GM19324 (cell line): ENCODE measurements at regions not wholly inside any gene's neighbourhood (a gene's known extent, or its start where the extent isn't known, plus 50 kb on each side); places are given as distances from the start of the nearest gene placed in this dataset.

Source experiments
- ATAC-seq: cut with Tn5 transposase; IDR thresholded peaks from one replicate; pipeline ENCODE4 v1.9.1; 2021; ENCODE audit warnings: mild to moderate bottlenecking, moderate library complexity; ENCODE audit not compliant: unreplicated experiment, low FRiP score

DNA sequence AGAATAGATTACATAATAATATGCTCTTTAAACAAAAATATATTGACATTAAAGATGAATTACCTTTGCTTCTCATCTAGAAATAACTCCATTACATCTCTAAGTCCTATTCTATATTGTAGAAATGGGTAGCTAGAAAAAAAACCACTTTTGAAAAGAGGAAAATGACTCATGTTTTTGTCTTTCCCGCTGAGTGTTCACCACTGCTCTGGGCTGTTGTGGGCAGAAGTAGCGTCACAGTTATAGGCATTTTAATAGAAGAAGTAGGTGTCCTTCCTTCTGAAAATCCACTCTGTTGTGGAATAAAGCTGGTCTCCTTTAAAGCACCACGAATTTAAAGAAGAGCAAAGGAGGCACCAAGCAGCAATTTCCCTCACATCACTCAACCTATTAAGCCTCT is 117.6 kb upstream of the NFE2L3 start:
- ATAC-seq = no peak

DNA sequence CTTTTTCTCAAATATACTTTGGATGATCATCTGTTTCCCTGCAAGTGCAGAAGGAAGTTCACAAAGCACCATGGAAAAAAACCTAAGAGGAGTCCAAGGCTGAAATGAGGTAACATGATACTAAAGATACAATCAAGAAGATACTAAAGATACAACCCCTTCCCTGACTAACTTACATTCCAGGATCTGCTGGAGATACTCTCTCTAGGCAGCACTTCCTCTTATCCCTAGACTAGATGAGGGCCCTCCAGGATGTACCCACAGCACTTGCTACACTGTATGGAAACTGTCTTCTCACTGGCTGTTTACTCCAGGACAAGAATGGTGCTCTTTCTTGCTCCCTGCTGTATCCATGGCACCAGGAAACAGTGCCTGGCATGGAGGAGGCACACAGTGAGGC is 116.4 kb upstream of the NFE2L3 start:
- no peak for ATAC-seq

DNA sequence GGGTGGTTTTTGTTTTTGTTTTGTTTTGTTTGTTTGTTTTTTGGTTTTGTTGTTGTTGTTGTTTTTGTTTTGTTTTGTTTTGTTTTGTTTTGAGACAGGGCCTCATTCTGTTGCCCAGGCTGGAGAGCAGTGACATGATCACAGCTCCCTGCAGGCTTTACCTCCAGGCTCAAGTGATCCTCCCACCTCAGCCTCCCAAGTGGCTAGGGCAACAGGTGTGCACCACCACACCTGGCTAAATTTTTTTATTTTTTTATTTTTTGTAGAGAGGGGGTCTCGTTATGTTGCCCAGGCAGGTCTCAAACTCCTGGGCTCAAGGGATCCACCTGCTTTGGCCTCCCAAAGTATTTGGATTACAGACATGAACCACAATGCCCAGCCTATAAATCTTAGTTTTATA is 115.9 kb upstream of the NFE2L3 start:
- no peak for ATAC-seq

DNA sequence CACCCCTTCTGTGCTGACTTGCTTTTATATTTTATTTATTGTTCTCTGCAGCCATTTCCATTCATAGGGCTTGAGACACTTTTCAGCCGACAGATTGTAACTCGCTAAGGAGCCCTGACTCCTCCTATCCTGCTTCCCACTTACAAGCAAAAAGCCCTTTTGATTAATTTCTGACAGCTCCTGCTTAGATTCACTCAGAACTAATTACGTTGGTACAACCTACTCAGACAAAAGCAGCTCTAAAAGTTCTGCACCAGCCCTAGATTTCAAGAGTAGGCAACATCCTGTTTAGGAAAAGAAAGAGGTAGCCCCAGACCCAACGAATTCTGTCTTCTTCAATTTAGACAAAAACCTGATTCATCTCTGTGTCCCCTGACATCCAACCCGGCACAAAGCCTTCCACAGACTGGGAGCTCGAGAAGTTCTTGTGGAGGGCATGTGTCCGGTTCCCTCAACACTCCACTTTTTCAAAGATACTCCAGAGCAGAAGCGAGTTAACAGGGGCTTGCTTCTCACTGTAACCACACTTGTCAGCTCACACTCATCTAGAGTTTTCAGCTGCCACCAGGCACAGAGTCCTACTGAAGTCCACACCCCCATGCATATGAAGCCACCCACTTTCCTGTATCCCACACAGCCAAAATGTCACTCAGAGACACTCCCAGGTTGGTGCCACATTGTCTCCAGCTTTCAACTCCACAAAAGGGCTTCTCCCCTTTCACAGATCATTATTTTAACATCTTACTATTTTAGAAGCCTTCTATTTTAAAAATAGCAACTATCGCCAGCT is 113.6 kb upstream of the NFE2L3 start:
- ATAC-seq = no peak

DNA sequence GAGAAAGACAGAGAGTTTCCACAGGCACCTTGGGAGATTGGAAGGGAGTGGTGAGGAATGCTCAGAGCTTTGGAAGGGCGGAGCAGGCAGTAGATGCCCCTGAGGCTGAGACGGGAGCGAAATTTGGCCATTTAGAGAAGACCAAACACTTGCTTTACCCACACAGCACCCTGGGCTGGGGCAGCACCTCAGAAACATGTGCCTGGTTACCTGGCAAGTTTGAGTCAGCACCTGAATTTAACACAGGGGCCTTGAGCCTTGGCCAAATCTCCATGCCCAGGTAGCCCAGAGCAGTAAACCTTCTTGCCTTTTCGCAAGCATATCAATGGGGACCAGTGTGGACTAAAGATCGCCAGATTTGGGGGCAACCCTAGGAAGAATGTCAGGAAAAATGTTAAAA is 111.9 kb upstream of the NFE2L3 start:
- ATAC-seq = no peak

DNA sequence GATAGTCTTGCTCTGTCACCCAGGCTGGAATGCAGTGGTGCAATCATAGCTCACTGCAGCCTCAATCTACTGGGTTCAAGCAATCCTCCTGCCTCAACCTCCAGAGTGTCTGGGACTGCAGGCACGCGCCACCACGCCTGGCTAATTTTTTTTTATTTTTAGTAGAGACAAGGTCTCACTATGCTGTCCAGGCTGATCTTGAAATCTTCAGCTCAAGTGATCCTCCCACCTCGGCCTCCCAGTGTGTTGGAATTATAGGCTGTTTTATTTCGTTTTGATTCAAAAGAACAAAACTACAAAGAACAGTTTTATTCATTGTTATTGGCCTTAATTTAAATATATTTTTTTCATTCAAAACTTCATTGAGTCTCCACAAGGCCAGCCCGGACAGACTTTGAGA is 109.8 kb upstream of the NFE2L3 start:
- ATAC-seq = no peak

DNA sequence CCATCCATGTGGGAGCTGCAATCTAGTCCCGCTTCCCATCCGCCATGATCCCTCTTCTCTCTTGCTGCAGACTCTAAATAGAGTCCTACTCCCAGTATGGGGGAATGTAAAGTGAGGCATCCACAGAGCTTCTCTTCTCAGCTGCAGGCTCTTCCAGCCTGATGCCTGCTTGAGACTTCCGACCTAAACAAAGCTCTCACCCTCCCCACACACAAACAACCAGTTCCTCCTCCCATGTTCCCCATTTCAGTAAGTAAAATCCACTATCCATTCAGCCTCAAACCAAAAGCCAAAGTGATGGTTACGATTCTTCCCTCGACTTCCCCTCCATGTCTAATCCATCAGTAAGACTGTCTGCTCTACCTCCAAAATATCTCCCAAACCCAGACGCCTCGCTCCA is 108.2 kb upstream of the NFE2L3 start:
- no peak for ATAC-seq

DNA sequence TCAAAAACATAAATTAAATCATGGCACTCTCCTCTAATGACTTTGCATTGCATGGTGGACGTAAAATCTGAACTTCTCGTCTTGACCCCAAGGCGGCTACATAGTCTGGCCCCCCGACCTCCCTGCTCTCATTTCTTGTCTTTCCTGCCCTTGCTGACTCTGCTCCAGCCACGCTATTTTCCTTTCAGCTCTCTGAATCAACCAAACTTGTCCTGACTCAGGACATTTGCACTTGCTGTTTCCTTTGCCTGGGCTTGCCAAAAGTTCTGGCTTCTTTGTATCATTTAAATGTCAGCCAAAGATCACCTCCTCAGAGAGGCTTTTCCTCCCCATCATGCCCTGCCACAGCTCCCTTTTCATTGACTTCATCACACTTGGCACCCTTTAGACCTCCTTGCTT is 107.7 kb upstream of the NFE2L3 start:
- no peak for ATAC-seq

DNA sequence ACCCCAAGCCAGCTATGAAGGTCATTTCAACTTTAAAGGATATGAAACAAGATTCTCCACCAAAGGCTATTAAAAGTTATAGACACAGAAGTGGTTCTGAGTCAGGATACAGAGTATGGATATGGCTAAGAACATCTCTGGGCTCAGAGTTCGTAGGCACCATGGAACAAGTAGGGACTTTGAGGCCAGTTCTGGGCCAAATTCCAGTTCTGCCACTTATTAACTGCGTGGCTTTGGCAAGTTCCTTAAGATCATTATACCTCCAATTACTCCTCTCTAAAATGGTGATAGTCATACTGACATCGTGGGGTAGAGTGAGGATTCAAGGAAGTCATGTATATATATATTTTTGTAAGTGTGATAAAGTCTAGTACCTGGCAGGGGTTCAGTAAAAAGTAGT is 105.8 kb upstream of the NFE2L3 start:
- ATAC-seq = no peak

DNA sequence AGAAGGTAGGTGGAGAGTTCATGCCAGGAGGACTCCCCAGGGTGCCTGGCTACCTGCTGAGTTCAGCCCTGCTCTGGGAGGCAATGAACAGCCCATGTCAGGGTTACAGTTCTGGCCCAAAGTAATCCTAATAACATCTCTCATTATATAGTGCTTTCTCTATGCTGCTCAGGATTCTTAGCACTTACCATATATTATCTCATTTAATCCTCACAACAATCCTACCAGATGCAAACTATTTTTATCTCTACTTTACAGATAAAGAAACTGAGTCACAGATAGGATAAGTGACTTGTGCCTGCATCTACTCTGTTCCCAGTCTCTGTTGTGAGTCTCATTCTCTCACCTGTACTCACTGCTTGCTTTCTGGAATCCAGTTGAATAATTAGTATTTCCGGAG is 105.1 kb upstream of the NFE2L3 start:
- no peak for ATAC-seq

DNA sequence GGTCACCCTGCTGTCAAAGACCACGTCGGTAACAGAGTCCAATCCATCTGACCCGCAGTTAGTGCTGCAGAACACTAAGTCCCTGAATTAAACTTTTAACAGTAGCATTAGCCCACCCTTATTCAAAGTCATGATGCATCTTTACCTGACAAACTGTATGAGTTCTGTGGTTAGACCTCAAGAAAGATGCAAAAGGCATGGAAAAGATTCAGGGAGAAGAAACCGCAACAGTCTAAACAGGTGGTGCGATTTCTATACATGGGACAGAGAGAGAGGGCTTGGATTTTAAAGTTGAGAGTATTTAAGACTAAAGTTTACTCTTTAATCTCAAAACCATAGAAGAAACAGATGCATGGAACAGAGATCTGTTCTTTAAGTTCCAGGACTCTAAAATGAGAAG is 103.3 kb upstream of the NFE2L3 start:
- ATAC-seq = no peak

DNA sequence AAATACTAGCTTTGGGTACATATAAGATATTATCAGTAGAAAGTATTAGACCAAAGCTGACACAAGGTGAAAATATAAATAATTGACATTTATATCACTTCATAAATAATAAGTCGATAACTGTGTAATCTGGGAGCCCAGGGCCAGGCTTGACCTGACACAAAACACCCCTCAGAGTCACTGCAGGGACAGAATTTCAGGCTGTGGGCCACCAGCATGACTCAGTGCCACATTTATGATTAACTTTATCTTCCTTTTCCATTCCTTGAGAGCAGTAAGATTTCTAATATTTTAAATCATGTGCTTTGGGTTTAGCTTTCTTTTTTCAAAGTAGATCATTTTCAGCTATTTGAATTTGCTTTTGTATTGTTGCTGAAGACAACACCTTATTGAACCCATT is 102.9 kb upstream of the NFE2L3 start:
- ATAC-seq = no peak

DNA sequence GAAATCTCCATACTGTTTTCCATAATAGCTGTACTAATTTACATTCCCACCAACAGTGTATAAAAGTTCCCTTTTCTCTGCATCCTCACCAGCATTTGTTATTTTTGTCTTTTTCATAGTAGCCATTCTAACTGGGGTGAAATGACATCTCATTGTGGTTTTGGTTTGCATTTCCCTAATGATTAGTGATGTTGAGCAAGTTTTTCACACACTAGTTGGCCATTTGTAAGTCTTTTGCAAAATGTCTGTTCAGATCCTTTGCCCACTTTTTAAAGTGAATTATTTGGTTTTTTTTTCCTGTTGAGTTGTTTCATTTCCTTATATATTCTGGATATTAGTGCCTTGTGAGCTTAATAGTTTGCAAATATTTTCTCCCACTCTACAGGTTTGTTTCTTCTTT is 101.0 kb upstream of the NFE2L3 start:
- no peak for ATAC-seq

DNA sequence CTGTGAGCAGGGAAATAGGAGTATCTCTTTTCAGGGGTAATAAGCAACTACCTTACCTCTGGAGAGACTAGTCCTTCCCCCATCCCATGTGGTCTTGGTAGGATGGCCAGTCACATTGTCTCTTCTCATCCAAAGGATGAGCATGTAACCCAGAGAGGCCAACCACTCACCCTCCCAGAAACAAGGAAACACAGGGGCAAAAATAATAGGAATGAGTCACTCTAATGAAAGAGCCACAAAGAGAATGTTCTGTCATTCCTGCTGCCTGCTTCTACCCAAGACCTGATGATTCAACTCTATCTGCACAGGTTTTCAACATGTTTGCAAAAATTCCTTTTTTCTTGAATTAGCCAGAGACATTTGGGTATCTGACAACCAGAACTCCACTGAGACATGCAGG is 99.3 kb upstream of the NFE2L3 start:
- no peak for ATAC-seq

DNA sequence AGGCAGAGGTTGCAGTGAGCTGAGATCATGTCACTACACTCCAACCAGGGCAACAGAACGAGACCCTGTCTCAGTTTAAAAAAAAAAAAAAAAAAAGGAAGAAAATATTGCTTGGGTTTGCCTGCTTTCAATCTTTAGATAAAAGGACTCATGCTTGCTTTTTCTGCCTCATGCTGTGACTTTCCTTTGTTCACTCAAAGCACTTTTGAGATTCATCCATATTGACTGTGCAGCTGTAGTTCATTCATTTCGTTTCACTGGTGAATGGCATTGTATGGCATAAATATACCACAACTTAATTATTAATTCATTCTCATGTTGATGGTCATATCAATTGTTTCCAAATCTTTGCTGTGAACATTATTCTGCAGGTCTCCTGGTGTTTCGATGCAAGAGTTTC is 97.6 kb upstream of the NFE2L3 start:
- ATAC-seq = no peak

DNA sequence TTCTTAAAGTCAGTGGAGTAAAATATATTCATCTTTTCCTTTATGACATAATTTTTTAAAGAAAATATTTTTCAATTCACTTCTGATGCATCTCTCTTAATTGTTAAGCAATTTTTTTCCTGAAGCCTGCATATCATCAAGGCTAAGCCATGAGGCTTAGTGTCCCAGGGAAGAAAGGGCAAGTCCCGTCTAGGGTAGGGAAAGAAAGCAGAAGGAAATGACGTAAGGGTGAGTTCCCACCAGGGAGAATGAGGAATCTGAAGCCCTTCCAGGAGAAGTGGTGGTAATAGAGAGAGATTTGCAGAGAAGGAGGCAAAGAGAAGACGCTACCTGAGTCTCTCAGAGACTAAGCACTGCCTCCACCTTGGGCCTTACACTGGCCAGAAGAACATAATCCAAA is 96.8 kb upstream of the NFE2L3 start:
- no peak for ATAC-seq

DNA sequence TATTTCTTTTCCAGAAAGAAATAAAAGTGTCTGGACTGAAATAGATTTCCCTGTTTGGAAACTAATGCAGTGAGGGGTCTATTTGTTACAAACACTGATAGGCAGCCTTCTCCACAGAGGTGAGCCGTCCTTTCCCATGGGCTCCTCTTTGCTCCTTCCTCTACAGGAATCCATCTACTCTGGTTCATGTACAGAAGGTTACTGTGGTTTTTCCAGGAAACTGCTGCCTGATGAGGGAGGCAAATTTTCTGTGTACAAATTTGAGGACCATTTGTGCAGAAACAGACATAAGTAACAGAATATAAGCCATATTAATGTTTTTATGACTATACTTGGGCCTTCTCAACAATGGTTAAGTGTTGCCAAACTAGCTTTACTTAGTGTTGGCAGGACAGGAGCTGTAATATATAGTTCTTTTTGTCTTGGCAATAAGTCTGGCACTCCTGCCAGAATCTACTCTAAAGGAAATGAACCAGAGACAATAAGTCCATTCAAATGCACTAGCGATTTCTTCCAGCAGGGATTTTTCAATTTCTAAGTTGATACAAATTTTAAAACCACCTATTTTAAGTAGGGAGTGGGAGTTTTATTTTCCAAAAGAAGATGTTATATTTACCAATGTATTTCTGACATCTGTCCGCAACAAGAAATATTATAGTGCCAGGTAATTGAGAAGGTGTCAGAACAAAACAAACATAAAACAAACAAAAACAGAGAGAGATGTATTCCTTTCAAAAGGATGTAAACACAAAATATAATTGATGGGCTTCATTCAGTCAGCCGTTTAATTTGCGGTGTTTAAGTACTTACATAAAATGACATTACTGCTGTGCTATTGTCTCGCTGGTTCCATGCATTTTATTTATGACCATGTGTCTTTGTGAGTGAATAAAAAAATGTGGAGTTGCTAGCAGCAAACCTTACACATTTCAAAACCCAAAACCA is 91.0 kb upstream of the NFE2L3 start:
- ATAC-seq = no peak

DNA sequence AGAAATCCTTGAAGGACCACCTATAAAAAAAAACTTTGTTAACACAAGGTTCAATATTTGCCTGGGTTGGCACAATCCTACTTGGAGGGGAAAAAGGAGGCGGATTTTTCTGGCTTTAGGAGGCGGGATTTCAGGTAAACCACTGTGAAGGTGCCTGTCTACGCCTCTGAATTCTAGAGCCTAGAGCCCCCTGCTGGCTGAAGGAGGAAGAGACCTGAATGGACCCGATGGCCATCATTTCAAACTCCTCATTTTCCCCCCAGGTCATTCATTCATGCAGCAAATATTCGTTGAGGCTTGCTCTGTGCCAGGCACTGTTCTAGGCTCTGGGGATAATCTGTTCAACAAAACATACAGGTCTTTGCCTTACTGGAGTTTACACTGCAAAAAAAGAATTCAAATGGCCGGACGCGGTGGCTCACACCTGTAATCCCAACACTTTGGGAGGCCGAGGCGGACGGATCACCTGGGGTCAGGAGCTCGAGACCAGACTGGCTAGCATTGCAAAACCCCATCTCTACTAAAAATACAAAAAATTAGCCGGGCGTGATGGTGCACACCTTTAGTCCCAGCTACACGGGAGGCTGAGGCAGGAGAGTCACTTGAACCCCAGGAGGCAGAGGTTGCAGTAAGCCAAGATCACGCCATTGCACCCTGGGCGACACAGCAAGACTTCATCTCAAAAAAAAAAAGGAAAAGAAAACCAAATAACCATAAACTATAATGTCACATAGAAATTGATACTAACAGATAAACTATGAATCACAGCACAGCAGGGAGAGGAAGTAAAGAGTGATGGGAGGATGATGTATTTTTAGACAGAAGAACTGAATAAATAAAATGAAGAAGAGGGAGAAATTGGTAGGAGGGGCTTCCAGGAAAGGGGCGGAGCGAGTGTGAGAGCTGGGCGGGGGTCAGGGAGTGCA is 90.1 kb upstream of the NFE2L3 start:
- no peak for ATAC-seq

DNA sequence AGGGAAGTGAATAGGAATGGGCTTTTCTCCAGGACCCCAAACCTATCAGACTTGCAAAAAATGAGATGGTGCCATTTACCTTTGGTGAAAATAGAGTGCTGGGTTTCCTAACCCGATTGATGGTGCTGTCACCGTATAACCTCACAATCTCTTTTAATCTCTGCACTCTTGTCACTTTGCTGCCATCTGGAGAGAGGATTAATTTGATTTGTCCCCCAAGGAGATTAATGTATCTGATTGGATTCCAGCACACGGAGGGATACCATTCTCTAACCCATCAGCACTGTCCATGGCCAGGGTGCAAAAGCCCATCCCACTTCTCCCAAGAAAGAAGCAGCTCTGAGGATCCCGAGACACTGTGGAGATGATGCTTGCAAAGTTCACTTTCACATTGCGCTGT is 86.3 kb upstream of the NFE2L3 start:
- no peak for ATAC-seq

DNA sequence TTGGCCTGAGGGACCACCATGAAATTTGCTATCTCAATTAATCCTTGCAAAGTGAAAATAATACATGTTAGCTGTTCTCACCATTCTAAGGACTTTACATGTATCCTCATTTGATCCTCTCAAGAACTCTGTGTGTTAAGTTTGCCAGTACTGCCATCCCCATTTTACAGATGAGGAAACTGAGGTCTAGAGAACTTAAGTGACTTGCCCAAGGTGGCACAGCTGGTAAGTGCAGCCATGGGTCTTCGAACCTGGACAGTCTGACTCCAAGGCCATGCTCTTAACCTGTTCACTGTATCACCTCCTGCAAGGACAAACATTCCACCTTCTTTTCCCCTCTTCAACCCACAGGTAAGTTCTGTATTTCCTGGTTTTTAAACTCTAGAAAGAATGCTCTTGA is 85.3 kb upstream of the NFE2L3 start:
- no peak for ATAC-seq

DNA sequence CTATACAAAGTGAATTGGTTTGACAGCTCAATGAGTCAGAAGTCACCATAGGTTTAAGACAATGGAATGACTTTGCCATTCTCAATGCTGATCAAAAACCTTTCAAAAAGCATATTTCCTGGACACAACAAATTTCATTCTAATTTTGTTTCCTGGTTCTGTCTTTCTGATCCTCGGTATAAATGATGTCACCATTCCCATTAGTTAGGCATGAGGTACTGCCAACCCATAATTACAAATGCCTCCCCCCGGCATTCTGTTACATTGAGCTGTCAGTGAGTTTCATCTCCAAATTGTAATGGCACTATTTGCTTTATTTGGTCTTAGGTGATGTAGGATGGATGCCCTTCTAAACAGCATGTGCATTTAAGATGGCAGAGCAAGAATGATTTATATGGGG is 81.7 kb upstream of the NFE2L3 start:
- ATAC-seq = no peak
